GM18858 (cell line): ENCODE measurements at regions not wholly inside any gene's neighbourhood (a gene's known extent, or its start where the extent isn't known, plus 50 kb on each side); places are given as distances from the start of the nearest gene placed in this dataset.

ENCODE experiments used
- ATAC-seq: cut with Tn5 transposase; IDR thresholded peaks from one replicate; pipeline ENCODE4 v1.9.1; 2021; ENCODE audit not compliant: unreplicated experiment

DNA sequence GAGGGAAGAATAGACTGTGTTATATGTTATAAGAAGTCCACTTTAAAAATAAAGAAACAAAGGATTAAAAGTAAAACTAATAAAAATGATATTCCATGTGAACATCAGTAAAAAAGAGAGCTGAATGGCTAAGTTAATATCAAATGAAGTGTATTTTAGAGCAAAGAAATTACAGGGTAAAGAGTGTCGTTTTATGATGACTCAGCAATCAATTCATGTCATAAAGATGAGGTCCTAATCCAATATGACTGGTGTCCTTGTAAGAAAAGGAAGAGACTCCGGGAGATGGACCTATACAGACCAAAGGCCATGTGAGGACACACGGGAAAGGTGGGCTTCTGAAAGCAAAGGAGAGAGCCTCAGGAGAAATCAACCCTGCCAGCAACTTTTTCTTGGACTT, 615.5 kb upstream of the KLHL29 start:
- no peak for ATAC-seq

DNA sequence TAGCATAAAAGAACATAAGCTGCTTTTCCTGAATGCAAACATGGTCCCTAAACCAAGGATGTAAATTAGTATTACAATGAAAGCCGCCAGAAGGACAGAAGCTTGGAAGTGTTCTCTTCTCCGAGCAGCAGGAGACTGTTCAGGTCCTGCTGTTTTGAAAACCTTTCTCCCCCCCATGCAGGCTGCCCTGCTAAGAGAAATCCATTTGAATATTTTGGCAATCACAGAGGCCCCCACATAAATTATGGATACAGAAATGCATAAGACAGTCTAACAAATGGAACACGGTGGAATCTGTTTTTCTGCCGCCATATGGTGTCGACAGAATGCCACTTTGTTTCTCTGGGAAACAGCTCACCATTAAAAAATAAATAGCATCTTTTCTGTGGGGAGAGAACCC, 600.4 kb upstream of the KLHL29 start:
- no peak for ATAC-seq

DNA sequence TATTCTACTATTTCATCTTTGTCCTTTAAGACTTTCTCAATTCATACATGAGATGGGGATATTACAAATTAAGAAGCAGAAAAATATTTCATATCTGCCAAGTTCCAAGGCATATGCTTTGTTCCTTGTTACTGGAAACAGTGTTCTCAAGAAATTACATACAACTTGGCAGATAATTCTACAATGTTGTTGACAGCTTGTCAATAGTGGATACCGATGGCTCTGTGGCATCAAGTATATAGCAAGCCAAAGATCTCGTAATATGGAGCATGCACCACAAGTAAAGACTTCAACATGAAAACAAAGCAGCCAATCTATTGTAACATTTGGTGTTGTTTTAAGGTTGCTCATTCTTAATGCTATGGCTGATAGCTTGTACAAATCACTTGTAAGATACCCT, 598.2 kb upstream of the KLHL29 start:
- ATAC-seq, result no peak

DNA sequence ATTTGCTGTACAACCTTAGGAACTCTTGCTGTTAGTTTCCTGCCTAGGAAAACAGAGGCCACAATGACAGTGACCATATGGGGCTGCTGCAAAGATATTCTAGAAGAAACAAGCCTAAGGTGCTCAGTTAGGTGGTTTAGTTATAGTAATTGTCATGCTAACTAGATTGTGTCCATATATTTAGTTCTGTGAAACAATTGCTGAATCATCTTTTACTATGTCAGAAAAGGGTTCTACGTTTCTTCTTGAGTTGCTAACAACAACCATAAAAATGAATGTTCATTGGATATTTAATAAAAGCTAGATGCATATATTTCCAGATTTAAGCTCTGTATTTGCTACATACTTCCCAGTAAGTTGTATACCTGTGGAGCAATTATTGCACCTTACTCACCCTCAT, 597.2 kb upstream of the KLHL29 start:
- no peak for ATAC-seq

DNA sequence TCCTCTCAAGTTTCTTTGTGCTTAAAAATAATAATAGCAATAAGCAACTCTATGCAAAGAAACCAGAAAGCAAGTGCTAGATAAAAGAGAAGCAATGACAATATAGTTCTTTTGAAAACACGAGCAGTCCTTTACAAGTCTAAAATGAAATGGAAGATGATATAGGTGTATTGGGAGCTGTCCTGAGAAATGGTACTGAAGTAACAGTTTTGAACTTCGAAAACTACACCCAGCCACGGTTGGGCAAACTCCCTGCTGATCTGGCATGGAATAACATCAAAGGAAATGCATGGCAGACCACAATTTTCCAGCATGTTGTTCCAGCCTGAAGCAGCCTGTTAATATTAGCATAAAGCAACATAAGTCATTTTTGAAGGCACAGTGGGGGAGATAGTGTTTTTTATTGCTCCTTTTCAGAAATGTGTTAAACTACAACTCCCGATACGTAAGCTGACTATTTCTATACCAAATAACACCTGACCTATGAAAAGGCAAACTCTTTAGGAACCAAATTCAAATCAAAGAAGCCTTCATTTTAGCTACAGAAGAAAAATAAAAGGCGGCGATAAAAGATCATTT, 596.1 kb upstream of the KLHL29 start:
- ATAC-seq, result no peak

DNA sequence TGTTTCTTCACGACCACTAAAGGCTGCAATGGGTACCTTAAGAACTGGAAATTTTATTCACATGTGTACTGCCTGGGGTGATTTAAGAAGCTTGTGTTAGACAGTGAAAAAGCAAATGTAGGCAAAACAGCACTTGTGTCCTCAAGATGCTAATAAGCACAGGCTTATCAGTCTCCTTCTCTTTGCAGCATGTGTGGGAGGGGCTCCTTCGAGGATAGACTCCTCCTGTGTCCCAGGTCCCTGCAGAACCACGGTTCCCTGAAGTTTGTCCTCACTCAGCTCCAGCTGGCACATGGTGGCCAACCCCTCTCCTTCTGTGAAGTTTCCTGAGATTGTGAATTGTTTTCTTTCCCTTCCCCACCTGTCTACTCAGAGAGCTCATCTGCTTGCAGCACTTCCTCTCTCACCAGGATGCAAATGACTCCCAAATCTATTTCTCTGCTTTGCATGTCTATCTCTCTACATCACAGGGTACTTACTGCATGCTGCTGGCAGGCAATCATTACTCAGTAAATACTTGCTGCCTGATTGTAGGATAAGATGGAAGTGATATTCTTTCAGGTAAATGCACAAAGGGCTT, 589.6 kb upstream of the KLHL29 start:
- ATAC-seq, result no peak

DNA sequence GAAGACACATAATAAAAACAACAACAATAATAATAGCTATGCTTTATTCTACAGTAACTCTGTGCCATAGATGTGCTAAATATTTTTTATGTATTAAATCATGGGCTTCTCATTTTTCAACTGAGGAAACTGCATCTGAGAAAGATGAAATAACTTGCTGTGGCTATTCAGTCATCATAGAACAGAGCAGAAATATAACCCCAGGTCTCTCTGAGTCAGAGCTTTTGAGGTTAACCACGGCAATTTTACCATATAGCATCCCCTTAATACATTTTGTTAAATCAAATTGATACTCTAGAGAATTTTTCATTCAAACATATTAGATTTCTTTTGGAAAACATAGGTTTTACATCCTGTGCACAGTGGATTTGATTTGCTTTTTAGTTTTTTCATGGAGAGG, 586.6 kb upstream of the KLHL29 start:
- no peak for ATAC-seq

DNA sequence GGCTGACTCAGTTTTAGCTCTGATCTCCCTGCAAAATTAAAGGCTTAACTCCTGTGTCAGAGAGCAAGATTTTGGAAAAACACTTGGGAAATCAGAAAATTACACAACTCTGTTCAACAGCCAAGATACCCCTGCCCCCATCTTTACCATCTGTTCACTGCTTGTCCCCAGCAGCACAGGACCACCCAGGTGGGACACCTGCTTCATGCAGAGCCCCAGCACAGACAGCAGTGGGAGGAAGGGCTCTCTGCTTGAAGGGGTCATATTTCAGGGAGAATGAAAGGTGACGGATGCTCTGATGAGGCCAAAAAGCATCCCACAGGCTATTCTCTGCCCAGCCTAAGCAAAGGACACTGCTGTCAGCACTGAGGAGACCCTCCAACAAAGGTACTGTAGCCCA, 584.6 kb upstream of the KLHL29 start:
- no peak for ATAC-seq

DNA sequence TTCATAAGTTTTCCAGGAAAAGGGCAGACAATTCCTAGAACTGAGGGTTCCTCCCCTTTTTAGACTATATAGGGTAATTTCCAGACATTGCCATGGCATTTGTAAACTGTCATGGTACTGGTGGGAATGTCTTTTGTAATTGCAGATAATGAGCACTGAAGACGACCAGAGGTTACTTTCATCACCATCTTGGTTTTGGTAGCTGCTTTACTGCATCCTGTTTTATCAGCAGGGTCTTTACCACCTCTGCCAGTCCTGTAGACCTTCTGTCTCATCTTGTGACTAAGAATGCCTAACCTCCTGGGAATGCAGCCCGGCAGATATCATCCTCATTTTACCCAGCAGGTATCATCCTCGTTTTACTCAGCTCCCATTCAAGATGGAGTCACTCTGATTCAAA, 583.9 kb upstream of the KLHL29 start:
- ATAC-seq, result no peak

DNA sequence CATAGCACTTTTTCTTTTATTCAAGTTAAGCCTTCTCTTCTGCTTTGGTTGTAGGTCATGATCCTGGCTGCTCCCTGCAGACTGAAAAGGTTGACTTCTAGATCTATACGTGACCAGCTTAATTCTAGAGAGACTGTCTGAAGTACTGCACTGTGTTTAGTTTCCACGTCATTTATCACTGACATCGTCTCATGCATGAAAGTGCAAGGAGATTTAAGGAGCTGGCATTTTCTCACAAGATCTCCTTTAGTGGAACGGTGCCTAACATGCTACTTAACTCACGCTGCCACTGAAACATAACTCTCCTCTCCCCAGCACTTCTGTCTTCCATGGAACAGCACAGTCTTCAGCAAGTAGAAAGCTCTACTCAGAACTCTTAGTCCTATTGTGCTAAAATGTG, 583.0 kb upstream of the KLHL29 start:
- ATAC-seq, result no peak

DNA sequence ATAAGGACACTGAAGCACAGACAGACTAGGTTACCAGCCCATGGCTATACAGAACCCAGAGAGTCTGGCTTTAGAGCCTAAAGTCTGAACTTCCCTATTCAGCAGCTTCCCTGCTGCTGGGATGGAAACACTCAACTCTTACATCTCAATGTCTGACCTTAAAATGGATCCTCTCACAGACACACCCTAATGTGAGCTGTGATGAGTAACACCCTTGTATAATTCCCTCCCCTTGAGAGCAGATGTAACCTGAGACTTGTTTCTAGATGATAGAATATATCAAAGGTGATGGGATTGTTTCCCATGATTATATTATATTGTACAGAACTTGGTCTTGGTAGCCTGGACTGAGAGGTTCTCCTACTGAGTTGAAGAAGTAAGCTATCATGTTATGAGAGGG, 577.1 kb upstream of the KLHL29 start:
- ATAC-seq, result no peak

DNA sequence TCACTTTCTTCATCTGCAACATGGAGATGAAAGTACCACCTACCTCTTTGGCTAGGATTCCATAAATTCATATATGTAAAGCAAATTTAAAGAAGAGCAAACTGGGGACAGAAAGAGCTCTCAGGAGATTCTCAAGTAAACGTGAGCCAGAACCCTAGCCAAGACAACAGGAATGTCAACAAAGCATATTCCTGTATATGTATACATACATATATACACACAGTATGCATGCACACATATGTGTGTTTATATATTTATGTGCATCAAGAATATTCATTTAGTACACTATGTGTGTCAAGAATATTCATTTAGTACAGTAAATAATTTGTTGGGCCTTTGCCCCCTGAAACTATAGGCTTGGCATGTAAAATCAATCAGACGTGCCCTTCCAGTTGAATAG, 574.4 kb upstream of the KLHL29 start:
- no peak for ATAC-seq

DNA sequence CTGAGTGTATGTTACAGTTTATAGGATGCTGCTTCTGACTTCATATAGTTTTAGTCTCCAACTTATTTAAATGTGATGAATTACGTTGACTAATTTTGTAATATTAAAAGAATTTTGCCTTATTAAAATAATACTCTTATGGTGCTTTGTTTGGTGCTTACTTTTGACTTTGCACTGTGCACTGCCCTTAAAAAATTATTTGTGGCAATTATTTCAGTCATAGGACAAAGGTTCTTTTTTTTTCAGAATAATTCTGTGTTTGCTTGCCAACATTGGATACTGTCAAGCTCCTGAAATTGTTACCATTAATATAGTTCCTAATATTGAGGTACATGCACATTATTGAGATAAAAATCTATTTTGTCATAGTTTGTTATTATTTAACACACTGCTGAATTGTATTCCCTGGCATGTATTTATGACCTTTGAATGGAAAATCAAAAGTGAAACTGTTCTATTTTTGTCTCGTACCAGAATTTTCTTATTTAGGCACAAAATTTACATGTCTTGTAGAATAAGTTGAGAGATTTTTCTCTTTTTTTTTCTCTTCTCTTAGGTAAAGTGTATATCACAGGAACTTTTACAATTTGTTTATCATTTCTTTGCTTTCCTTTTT, 572.8 kb upstream of the KLHL29 start:
- no peak for ATAC-seq

DNA sequence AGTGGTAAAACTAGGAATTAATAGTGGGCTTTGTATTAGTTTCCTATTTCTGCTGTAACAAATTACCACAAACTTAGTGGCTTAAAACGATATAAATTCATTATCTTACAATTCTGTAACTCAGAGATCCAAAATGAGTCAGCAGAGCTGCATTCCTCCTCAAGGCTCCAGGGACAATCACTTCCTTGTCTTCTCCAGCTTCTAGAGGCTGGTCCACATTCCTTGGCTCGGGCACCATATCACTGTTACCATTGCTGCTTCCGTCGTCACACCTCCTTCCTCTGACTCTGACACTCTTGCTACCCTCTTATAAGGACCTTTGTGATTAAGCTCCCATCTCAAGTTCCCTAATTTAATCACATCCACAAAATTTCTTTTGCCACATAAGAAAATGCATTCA, 567.8 kb upstream of the KLHL29 start:
- no peak for ATAC-seq

DNA sequence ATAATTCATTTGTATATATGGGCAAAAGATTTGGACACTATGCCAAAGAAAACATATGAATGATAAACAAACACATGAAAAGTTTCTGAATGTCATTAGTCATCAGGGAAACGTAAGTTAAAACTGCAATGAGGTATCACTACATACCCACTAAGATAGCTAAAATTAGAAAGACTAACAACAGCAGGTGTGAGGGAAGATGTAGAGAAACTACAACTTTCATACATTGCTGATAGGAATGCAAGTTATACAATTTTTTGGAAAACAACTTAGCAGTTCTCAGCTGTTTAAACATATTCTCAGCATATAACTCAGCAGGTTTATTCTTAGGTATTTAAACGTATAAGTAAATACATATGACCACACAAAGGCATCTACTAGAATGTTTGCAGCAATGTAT, 563.5 kb upstream of the KLHL29 start:
- ATAC-seq, result no peak

DNA sequence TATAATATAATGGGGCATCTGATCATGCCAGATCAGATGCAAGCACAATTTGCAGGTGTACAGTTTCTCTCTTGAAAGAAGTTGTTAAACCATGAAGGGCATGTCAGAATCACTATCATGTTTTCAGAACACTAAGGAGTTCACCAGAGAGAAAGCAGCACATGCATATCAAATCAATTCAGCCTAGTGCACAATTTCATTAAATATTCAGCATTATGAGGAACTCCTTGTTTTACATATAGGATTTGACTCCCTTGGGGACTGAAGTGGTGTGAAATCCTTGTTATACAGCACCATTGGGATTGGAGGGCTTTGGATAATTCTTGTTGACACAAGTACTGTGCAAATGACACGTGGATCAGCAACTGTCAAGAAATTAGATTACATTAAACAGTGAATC, 562.1 kb upstream of the KLHL29 start:
- no peak for ATAC-seq

DNA sequence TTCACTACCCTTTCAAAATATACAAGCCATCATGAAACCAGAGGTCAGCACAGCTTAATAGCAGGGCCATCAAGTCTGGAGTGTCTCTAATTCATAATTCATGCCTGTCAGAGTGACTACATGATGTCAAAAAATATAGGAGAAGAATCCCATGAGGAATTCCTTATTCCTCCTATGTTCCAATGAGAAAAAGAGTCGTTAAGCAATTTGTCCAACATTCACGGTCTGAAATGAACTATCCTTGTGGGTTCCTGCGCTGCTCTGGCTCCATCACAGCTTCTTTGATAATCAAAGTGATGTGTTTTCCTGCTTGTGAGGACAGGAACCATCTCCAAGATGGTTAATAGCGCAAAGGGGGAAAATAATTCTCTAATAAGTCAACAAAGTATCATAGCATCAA, 560.4 kb upstream of the KLHL29 start:
- no peak for ATAC-seq

DNA sequence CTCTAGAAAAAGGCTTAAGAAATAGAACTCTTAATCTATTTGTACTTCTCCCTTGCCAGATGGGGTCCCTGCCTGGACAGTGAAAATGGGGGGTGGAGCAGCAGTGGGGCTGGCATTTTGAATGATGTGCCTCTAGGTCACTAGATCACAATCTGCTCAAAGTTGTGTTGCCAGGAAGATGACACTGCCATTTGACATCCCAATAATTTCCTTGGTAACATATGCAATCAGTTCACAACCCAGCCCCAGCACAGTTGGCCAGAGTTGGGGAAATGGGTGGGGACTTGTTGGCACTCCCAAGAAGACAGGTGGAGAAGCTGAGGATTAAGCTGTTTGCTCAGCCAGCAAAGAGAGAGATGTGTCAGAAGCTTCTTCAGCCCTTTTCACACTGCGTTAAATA, 558.3 kb upstream of the KLHL29 start:
- ATAC-seq, result no peak

DNA sequence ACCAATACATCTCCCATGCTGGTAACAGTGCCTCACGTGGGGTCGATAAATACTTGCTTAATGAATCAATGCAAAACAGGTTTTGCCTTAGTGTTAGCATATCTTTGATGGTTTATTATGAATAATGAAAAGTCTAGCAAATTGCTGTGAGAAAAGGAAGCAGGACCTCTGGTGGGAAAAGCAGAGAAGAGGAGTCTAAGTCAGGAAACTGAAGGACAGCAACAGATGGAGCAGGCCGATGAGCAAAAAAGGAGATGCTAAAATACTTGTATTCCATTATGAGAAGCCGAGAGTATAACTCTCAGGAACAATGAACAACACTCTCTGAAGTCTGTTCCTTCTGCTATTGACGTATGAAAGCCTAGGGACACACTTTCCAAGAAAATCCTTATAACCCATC, 555.2 kb upstream of the KLHL29 start:
- ATAC-seq, result no peak

DNA sequence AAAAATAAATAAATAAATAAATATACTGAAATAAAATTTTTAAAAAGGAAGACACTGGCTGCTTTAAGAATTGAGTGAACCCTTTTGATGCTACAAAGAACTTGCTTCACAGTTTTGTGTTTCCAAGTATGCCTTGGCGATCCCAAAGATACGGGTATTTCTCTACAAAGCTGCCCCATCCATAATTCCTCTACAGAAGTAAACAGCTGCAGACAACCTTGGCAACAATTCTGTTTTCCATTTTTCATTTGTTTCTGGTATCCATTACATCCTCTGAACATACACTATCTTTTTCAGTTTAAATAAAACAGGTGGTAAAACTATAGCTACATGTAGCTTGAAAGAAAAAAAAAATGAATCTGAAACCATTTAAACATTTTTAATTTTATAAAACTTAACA, 552.8 kb upstream of the KLHL29 start:
- no peak for ATAC-seq

DNA sequence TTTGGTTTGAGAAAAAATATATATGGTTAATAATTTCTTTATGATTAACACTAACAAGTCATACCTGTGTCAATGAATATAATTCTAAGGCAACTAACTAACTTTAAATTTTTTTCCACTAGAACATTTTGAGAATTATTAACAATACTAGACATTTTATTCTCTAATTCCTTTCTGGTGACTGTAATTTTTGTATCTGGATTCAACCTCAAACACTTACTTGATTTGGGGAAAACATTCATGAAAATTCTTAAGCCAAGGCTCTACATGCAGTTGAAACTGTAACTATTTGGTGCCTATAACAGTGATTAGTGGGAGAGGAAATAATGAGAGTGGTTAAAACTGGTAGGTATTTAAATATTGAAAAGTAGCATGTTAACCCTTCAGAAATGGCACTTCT, 546.5 kb upstream of the KLHL29 start:
- ATAC-seq, result no peak

DNA sequence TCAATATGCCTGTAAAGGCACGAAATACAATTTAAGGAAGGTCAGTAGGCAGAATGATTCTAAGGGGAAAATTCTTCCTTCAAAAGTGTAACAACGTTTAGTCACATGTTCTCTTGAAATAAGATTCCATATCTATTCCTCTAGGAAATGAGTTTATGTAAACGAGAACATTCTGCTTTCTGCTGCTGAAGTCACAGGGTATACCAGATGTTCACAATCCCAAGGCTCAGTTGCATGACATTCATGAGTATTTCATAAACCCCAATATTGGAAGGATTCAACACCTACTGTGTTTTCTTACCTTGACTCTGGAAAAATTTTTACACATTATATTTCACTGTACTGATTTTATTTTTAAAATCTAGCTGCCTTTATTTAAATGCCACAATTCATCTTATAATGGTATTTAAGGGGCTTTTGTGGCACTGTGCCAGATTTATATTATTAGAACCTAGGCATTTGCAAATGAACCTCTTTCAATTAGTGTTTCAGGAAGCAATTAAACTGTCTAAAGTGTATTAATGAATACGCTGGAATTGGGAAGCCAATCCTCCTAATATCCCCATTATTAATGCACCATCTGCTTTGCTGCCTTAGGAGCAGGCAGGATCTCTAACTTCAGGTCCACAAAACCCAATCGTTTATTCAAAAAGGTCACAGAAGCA, 542.6 kb upstream of the KLHL29 start:
- no peak for ATAC-seq
